Muscle of back (tissue), 3 donors: ENCODE measurements at regions not wholly inside any gene's neighbourhood (a gene's known extent, or its start where the extent isn't known, plus 50 kb on each side); places are given as distances from the start of the nearest gene placed in this dataset.
"Not testable (repeated sequence)": the region's sequence is repeated elsewhere in the genome, so short reads cannot be mapped to it uniquely, and the experiment has no call there.

Experiments
- DNase-seq, 3 donors: peaks; one replicate each; pipeline versions ENCODE4 v3.0.0 to v3.0.0-alpha.2; 2013

- DNase-seq = not testable (repeated sequence)
These were observed 352.5 kb downstream of the KCNJ18 start for GRCh38 chr17:22044706-22045246.

- DNase-seq = not testable (repeated sequence)
These were observed 355.2 kb downstream of the KCNJ18 start for GRCh38 chr17:22047521-22047920.

- DNase-seq = not testable (repeated sequence)
These were observed 355.9 kb downstream of the KCNJ18 start for GRCh38 chr17:22048226-22048625.

- not testable (repeated sequence) for DNase-seq
These were observed 358.4 kb downstream of the KCNJ18 start for GRCh38 chr17:22050766-22051165.

GRCh38 chr17:22052715-22053114 is 360.4 kb downstream of the KCNJ18 start:
- not testable (repeated sequence) for DNase-seq

- not testable (repeated sequence) for DNase-seq
These were observed 364.2 kb downstream of the KCNJ18 start for GRCh38 chr17:22056566-22056965.

- not testable (repeated sequence) for DNase-seq
These were observed 383.6 kb downstream of the KCNJ18 start for GRCh38 chr17:22075918-22076317.

GRCh38 chr17:22088589-22088988 is 396.3 kb downstream of the KCNJ18 start:
- DNase-seq = not testable (repeated sequence)

- no peak for DNase-seq
These were observed 398.1 kb downstream of the KCNJ18 start for GRCh38 chr17:22090263-22090935.

GRCh38 chr17:22091041-22091679 is 398.8 kb downstream of the KCNJ18 start:
- DNase-seq = not testable (repeated sequence)

- not testable (repeated sequence) for DNase-seq
These were observed 399.5 kb downstream of the KCNJ18 start for GRCh38 chr17:22091840-22092239.

GRCh38 chr17:22095414-22095813 is 403.1 kb downstream of the KCNJ18 start:
- not testable (repeated sequence) for DNase-seq

GRCh38 chr17:22099633-22100032 is 407.3 kb downstream of the KCNJ18 start:
- DNase-seq = not testable (repeated sequence)

- DNase-seq = no peak
These were observed 409.9 kb downstream of the KCNJ18 start for GRCh38 chr17:22102177-22102576.

GRCh38 chr17:22116720-22117119 is 424.4 kb downstream of the KCNJ18 start:
- not testable (repeated sequence) for DNase-seq

GRCh38 chr17:22117401-22117800 is 425.1 kb downstream of the KCNJ18 start:
- DNase-seq = not testable (repeated sequence)

- DNase-seq = not testable (repeated sequence)
These were observed 426.7 kb downstream of the KCNJ18 start for GRCh38 chr17:22119016-22119415.

- DNase-seq = not testable (repeated sequence)
These were observed 427.4 kb downstream of the KCNJ18 start for GRCh38 chr17:22119751-22120150.

GRCh38 chr17:22123536-22124281 is 431.4 kb downstream of the KCNJ18 start:
- no peak for DNase-seq

GRCh38 chr17:22128171-22128570 is 435.8 kb downstream of the KCNJ18 start:
- DNase-seq = no peak

GRCh38 chr17:22128723-22129122 is 436.4 kb downstream of the KCNJ18 start:
- no peak for DNase-seq

- DNase-seq = not testable (repeated sequence)
These were observed 437.6 kb downstream of the KCNJ18 start for GRCh38 chr17:22129920-22130319.
